GM19455 (cell line): ENCODE measurements at regions not wholly inside any gene's neighbourhood (a gene's known extent, or its start where the extent isn't known, plus 50 kb on each side); places are given as distances from the start of the nearest gene placed in this dataset.
"Not testable (repeated sequence)": the region's sequence is repeated elsewhere in the genome, so short reads cannot be mapped to it uniquely, and the experiment has no call there.

Experiments
- ATAC-seq: cut with Tn5 transposase; IDR thresholded peaks from one replicate; pipeline ENCODE4 v1.9.1; 2021; ENCODE audit not compliant: unreplicated experiment

DNA sequence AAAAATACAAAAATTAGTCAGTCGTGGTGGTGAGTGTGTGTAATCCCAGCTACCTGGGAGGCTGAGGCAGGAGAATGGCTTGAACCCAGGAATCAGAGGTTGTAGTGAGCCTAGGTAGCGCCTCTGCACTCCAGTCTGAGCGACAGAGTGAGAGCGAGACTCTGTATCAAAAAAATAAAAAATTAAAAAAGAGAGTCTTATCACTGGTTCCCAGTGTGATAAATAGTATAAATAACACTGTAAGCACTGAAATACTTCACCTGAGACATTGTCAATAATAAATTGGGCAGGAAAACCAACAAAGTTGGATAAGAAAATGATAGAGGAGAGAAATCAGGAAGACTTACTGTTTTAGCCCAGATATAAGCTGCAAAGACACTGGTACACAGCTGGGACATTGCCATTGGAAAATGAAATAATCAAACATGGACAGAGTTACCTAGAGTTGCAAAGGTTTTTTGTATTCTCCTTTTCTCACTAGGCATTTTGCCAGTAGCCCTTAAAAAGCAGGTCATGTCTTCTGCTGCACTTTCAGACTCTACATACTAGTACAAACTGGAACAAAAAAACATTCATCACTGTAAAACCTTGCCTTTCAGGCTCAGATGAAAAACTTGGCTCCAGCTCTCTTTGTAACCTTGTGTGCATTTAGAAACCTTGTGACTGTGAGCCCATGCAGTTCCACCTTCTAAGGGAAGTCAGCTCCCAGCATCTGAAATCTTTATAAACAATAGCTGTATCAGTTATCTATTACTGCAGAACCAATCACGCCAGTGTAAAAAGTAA lies 55.0 kb upstream of the PPP1R2C start:
- no peak for ATAC-seq

DNA sequence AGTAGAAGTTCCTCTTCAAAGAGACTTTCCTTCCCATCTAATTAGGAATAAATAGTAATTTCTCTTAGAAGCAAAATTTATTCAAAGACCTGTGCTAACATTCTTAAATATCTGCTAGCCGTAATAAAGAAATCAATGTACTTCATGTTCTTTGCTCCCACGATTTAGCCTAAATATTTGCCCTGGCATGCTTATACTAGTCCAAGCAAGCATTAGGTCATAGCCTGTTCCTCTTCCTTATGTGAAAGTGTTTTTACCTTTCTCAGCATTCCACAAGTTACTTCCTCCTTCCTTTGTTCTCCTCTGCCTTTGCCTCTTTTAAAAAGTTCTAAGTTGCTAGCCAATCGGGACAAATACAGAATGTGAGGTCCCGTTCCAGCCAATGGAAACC lies 55.6 kb upstream of the PPP1R2C start:
- ATAC-seq: not testable (repeated sequence)

DNA sequence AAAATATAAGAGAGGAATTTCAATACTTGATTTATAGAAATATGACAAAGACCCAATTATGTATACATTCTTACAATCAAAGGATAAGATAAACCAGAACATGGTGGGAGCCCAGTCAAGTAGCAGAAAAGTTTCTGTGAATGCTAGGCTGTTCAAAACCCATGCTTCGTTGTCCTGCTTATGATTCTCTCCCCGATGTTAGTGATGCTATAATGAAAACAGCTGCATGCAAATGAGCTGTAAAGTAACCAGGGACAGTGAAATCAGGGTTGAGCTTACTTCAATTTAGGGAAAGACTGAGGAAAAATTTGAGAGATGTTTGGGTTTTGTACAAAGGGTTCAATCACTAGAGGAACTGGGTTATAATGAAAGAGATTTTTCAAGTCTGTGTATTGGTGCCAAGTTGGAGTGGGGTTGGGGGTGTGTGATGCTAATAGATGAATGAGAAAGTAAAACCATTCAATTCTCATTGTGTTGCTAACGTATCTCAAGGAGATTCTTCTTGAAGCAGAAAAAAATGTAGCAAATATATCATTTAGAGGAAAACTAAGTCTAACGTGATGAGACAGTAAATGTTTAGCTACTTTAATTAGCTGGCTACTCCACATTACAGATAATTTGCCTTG lies 59.3 kb upstream of the PPP1R2C start:
- ATAC-seq: no peak

DNA sequence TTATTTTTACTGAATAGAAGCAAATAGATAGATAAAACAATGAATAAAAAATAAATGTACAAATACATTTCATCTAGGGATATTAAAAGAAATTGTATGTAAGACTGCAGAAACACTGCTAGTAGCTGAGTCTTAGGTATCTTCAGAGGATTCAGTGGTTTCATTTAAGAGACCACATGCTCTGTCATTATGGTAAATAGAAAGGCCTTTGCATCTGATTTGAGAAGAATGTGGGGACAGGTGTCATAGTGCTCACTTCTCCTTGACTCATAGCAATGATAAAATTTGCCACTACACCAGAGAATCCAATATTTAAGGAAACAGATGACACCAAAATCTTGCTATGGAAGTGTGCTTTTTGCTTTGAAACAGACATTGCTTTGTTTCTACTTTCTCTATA lies 59.8 kb upstream of the PPP1R2C start:
- no peak for ATAC-seq

DNA sequence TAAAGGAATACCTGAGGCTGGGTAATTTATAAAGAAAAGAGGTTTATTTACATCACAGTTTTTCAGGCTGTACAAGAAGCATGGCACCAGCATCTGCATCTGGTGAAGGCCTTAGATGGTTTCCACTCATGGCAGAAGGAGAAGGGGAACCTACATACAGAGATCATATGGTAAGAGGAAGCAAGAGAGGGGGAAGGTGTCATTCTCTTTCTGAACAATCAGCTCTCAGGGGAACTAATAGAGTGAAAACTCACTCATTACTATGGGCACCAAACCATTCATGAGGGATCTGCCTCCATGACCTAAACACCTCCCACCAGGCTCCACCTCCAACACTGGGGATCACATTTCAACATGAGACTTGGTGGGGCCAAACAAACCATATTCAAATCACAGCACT lies 61.7 kb upstream of the PPP1R2C start:
- ATAC-seq: no peak

DNA sequence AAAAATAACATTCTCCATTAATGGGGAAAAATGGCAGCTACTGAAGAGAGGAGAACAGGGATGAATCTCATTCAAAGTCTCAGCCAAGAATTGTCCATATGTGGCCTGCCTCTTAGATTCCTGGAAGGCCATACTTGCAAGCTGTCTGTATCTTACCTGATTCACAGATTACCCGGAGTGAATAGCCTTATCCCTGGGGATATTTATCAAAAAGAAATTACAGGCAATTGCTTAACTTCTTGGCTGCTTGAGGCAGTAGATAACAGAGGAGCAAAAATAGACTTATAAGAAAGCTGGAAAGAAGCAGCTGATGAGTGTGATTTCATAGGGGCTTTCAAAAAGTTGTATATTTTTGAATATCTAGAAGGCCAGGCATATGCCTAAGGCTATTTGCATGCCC lies 68.8 kb upstream of the PPP1R2C start:
- ATAC-seq: no peak

DNA sequence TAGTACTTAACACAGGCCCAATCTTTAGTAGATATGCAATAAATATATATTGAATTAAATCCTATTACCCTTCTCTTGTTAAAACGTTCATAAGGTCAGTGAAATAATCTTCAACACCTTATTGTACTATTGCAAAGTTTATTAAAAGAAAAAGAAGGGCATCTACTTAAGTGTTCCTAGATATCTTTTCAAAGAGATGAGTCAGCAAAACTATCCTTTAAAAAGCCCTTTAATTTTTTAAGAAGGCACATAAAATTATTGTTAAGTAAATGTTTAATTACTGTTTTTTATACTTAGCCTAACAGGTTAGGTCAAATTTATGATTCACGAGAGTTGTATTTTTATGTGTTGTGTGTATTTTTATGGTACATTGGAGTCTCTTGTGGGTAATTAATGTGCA lies 77.3 kb upstream of the PPP1R2C start:
- no peak for ATAC-seq

DNA sequence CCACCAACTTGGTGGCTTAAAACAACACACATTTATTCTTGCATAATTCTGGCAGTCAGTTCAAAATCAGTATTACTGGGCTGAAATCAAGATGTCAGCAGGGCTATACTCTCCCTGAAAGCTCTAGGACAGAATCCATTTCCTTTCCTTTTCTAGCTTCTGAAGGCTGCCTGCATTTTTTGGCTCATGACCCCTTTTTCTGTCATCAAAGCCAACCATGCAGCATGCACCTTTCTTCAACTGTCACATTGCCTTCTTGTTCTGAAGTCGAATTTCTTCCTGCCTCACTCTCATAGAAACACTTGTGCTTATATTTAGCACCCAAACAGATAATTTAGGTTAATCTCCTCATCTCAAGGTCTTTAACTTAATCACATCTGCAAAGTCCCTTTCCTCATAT lies 79.8 kb upstream of the PPP1R2C start:
- no peak for ATAC-seq

DNA sequence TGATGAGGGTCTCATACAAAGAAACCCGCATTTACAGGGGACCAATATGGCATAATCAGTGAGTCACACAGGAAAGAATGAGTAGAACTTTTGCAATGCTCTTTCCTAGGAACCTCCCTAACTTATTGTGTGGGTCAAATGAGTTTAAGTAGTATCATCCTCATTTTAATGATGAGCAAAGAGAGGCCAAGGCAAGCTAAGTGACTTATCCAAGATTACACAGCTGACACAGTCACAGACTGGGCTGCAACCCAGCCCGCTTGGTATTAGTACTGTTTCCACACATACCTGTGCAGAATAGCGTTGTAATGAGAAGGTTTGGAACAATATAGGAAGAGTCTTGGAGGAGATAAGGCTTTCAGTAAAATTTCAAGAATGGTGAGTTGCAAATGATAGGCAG lies 91.0 kb upstream of the PPP1R2C start:
- no peak for ATAC-seq

DNA sequence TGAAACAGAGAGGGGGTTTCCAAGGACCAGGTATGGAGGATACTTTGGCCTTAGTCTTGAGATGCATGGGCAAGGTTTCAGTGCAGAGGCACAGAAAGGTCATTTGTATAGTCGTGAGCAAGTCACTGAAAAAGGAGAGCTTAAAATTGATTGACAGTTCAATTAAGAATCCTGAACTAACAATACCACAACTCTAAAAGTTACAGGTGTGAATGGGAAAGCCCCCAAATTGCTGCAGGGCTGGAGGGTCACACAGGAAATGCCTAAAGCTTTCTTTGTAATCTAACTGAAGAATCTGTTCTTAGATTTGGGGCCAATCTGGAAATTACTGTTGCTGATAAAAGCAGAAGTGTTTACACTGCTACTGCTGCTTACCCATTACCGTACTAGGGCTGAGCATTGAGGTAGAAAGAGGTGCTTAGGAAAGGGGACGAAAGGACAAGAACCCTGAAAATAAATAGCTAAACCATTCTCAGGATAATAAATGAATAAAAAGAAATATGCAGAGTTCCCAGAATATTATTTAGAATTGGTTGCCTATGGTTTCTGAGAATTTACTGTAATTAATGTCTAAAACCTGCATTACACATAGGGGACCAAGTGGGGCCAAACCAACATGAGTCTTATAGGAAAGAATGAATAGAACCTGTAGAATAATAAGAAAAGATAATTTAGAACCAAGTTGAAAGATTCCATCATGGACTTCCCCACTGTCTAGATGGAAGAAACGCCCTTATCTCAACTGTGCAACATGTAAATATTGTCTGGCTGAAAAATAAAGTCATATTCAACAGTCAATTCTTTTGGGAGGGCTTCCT lies 91.9 kb upstream of the PPP1R2C start:
- peak; percentile 87 for ATAC-seq

DNA sequence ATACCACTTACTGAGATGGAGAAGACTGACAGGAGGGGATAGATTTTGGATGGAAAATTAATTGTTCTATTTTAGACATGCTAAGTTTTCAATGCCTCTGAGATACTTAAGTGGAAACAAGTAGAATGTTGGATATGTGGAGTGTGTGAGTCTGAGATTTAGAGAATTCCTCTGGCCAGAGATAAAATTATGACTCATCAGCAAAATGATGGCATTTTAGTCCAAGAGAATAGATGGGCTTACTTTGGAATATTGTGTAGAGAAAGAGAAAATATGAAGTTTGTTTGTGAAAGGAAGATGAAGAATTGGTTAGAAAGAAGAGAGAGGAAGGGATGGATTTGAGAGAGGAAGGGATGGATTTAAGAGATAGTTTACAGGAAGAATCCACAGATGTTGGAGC lies 108.6 kb upstream of the PPP1R2C start:
- ATAC-seq: no peak

DNA sequence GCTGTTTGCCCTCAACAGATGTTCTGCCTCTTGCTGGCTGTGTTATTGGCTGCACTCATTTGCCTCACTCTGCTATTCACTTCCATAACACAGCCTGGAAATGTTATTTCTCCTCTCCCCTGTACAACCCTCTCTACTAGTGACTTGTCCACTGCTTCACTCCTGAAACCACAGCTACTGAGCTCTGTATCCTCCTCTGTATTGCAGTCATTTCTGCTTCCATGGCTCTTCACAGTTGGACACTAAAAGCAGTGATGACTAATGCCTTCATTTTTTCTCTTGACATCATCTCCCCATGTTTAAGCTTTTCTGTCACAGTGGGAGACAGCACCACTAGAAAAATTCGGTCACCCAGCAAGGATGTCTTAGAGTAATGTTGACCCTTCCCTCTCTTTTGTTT lies 123.0 kb upstream of the PPP1R2C start:
- ATAC-seq: no peak

DNA sequence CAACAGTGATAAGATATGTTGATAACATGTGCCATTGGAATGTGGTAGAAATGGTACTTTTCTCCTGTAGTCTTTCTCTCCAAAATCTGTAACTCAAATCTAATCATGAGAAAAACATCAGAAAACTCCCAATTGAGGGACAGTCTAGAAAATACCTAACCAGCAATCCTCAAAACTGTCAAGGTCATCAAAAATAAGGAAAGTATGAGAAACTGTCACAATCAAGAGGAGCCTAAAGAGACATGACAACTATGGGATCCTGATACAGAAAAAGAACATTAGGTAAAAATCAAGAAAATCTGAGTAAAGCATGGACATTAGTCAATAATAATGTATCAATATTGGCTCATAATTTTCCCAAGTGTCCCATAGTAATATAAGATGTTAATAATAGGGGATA lies 124.5 kb upstream of the PPP1R2C start:
- ATAC-seq: no peak

DNA sequence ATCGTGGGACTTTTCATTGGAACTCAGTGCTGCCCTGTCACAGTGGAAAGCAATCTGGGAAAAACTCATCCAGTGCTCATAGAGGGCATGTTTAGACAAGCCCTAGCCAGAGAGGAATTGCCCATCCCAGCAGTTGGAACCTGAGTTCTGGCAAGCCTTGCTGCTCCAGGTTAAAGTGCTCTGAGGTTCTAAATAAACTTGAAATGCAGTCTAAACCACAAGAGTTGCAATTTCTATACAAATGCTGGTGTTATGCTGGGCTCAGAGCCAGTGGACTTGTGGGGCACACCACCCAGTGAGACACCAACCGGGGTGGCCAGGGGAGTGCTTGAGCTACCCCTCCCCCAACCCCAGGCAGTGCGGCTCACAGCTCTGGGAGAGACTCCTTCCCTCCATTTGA lies 142.8 kb upstream of the PPP1R2C start:
- no peak for ATAC-seq

DNA sequence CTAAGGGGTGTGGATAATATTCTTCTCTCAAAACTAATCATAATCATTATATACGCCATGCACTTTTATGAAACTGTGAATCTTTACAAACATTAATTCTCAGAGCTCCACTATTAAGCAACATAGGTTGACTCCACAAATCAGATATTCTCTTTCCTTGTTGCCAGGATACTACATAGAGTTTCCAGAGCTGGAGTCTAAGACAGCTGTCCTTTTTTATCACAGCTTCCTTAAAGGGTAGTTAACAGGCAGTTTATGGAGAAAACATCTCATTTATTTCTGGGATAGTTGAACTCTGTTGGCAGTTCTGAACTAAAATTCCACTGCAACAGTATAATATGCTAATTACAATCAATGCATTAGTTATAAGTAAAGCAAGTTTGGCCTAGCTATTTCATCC lies 152.1 kb upstream of the PPP1R2C start:
- ATAC-seq: no peak

DNA sequence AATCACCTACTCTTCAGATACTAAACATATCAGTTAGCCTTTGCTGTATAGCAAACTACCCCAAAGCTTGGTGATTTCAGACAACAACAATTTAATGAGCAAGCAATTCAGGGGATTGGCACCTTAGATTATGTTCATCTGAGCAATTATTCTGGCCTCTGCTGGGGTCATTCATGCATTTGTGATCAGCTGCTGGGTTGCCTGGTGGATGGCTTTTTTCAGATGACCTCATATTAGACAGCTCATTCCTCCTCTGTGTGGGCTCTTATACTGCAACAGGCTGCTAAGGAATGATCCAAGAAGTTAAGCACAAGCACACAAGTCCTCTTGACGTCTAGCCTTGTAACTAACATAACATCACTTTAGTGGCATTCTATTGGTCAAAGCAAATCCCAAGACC lies 153.0 kb upstream of the PPP1R2C start:
- ATAC-seq: no peak

DNA sequence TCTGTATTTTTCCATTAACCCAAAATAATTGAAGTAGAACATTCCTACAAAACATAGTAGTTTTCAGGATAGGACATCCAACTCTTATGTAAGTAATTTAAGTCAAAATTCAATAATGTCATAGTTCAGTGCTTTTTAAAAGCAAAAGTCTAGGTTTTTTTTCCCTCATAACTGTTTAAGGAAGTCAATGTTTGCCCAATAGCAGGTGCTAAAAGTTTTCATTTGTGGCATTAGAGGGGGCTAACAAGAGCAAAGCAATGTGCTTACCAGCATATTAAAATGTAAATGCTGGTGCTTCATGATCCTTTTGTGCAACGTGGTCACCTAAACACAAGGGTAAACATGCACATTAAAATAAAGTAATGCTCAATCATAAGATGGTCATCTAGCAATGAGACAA lies 155.2 kb upstream of the PPP1R2C start:
- no peak for ATAC-seq

DNA sequence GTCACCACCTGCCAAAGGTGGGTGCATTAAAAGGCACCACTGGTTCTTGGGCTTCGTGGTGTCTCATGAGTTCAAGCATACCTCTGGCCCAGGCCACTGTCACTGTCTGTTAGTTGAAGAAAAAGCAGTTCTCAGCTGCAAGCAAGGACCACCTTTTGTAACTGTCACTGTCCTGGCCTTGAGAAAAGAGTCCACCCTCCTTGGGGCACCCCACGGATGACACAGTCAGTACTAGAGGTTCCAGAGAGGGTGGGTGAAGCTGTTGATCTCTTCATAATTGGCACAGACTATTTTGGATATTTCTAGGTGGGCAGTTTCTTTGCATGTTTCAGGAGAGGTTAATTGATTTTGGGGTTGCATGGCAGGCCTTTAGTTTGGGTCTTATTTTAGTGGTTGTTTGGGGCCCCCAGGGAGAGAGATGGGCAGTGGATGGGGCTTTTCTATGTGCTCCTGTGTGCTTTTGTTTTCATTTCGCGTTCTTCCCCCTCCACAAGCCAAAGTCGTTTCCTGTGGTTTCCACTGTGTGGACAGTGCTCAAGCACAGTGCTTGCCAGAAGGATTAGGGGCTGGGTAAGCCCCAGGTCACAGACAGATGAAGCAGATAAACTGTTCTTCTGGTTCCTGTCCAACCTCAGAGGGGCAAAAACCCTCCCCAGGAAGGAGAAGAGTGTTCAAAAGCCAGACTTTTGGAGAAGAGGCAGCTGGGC lies 156.2 kb upstream of the PPP1R2C start:
- ATAC-seq: peak; percentile 94

DNA sequence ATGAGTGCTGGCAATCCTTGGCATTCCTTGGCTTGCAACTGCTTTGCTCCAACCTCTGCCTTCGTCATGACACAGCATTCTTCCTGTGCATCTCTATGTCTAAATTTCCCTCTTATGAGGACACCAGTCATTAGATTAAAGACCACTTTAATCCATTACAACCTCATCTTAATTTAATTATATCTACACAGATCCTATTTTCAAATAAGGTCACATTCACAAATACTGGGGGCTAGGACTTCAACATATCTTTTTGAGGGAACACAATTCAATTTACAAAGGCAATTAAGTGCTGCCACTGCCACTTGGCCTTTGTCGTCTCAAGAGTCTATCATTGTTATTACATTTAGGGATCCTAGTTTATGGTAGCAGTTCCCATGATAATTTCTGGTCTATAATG lies 163.7 kb upstream of the PPP1R2C start:
- no peak for ATAC-seq

DNA sequence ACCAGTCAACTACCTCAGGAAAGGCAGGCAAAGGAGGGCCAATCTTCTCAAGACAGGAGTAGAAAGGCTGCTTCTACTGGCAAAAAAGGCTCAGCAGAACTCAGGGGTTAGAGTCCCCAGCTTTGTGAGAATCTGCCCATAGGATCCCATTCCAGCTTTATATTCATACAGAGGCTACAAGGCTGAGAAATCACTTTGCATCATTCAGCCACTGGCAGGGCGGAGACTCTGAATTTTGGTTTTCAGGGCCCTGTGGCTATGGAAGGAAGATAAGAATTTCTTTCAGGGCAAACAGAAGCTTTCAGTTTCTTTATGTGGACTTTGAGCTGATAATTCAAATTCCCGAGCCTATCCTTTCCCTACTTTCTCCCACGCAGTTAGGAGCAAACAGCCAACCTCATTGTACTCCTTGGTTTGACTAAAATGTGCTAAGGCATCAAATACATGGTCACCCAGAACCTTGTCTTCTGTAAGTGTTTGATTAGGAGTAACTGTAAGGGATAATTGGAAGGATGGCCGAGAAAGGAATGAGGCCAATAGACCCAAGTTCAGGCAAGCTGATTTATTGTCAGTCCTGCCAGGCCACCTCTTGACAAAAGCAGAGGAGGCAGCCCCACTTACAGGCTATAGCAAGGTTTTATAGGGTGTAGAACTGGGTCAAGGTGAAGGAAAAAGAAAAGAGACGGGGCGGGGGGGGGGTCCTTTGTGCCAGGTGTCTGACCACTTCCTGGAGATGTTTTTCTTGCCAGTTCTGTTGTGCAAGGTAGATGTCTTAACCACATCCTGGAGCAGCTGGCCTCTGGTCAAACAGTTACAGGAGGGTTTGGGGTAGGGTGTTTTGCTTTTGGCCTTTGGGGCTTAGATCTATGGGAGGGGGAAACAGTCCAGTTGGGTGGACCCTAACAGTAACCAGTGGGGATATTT lies 165.3 kb upstream of the PPP1R2C start:
- peak; percentile 57 for ATAC-seq
